ENCODE measurements at regions not wholly inside any gene's neighbourhood (a gene's known extent, or its start where the extent isn't known, plus 50 kb on each side); places are given as distances from the start of the nearest gene placed in this dataset.

- H3K4me1 Mint-ChIP-seq, result no peaks in the 10 kb centered on the region
- no peak for ATAC-seq (replicated peaks)
- no peaks in the 10 kb centered on the region for H3K27me3 Mint-ChIP-seq
- H3K36me3 Mint-ChIP-seq (ENCODE audit: low read depth), result no peaks in the 10 kb centered on the region
- no peak overlapping the region for H3K4me3 Mint-ChIP-seq
- no peaks in the 10 kb centered on the region for H3K9me3 Mint-ChIP-seq
- no peak overlapping the region for H3K27ac Mint-ChIP-seq
Observed at GRCh38 chr3:163056874-163057497, 1560.4 kb downstream of the OTOL1 start.

GRCh38 chr3:163058031-163058854 lies 1561.6 kb downstream of the OTOL1 start:
- no peak overlapping the region for H3K27ac Mint-ChIP-seq
- no peak for ATAC-seq (replicated peaks)
- H3K4me3 Mint-ChIP-seq, result no peak overlapping the region
- peaks cover 3% of the 10 kb centered on the region for H3K9me3 Mint-ChIP-seq
- H3K4me1 Mint-ChIP-seq, result no peaks in the 10 kb centered on the region
- no peaks in the 10 kb centered on the region for H3K27me3 Mint-ChIP-seq
- no peaks in the 10 kb centered on the region for H3K36me3 Mint-ChIP-seq (ENCODE audit: low read depth)

GRCh38 chr3:163071713-163072112 lies 1575.1 kb downstream of the OTOL1 start:
- ATAC-seq (replicated peaks), result no peak
- peaks cover 13% of the 10 kb centered on the region for H3K9me3 Mint-ChIP-seq
- no peaks in the 10 kb centered on the region for H3K4me1 Mint-ChIP-seq

More at GRCh38 chr3:163071713-163072112, 1575.1 kb downstream of the OTOL1 start:
- no peak overlapping the region for H3K4me3 Mint-ChIP-seq
- no peaks in the 10 kb centered on the region for H3K27me3 Mint-ChIP-seq
- no peak overlapping the region for H3K27ac Mint-ChIP-seq
- no peaks in the 10 kb centered on the region for H3K36me3 Mint-ChIP-seq (ENCODE audit: low read depth)

Measured in activated T-helper 17 cell treated with anti-CD3 and anti-CD28 coated beads, Interleukin-2, amount 50 U/mL, for 72 hours (primary cell).